ENCODE measurements at regions not wholly inside any gene's neighbourhood (a gene's known extent, or its start where the extent isn't known, plus 50 kb on each side); places are given as distances from the start of the nearest gene placed in this dataset.

DNA sequence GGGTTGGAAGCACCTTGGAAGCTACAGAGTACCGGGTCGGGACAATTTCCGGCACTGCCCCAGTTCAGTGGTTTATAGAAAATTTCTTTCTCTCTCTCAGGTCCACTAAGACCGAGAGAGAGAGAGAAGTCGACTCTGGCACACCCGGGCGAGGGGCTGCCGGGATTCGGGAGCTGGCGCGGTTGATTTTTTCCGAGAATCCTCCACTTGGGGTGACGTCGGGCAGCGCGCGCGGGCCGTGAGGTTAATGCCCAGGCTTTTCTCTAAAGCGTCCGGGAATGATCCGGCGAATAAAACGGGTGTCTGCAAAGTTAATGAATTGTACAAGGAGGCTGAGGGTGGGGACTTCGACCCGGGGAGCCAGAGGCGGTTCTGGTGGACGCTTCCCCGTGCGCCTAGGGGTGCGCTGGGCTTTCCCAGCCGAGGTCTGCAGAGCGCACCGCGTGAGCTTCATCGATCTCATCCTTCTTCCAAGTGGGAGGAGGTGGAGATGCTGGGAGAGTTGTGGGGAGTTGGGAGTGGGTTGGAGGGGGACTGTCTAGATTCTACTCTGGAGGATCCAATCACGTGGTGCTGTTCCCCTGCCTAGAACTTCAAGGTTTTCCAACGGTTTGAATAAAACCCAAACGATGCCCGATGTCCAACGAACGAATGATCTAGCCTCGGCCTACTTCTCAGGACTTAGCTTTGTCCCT, 51.9 kb upstream of the TBX3 start:
- Histone ChIP-seq H3K4me1 (ENCODE audit: control insufficient read depth in 1 of 2, low read depth in 2 of 2) (no peaks in the 10 kb centered on the region), H3K27me3 (replicated peaks; ENCODE audit: insufficient read depth) (no peaks in the 10 kb centered on the region), H3K27ac (no peak overlapping the region), H3K4me3 (no peak overlapping the region), H3K9me3 (no peaks in the 10 kb centered on the region), H3K36me3 (no peaks in the 10 kb centered on the region)
- ATAC-seq (ENCODE audit: insufficient number of reproducible peaks, low FRiP score, low read depth) (no peak), DNase-seq (ENCODE audit: low spot score) (no peak)
- TF ChIP-seq, protein P1, sequence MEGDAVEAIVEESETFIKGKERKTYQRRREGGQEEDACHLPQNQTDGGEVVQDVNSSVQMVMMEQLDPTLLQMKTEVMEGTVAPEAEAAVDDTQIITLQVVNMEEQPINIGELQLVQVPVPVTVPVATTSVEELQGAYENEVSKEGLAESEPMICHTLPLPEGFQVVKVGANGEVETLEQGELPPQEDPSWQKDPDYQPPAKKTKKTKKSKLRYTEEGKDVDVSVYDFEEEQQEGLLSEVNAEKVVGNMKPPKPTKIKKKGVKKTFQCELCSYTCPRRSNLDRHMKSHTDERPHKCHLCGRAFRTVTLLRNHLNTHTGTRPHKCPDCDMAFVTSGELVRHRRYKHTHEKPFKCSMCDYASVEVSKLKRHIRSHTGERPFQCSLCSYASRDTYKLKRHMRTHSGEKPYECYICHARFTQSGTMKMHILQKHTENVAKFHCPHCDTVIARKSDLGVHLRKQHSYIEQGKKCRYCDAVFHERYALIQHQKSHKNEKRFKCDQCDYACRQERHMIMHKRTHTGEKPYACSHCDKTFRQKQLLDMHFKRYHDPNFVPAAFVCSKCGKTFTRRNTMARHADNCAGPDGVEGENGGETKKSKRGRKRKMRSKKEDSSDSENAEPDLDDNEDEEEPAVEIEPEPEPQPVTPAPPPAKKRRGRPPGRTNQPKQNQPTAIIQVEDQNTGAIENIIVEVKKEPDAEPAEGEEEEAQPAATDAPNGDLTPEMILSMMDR (IDR thresholded peaks at IDR 0.05), result no peak

DNA sequence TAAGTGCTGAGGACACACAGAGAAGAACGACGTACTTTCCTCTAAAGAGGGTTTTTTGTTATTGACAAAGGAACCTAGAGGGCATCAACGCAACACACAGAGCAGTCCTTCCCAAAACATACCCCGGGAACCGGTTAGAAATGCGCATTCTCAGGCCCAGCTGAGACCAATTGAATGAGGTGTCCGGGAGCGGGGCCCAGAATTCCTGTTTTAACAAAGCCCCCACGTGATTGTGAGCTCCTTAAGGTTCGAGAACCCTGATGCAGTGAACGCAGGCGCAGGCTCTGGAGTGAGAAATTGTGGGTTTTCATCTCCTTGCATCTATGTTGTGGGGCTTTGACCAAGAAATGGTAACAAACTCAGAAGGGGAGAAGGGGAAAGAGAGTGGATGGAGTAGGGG, 51.0 kb upstream of the TBX3 start:
- TF ChIP-seq, protein P1 (IDR thresholded peaks at IDR 0.05), result no peak
- no peak for ATAC-seq (ENCODE audit: insufficient number of reproducible peaks, low FRiP score, low read depth)
- H3K4me3 ChIP-seq, result no peak overlapping the region
- H3K36me3 ChIP-seq, result no peaks in the 10 kb centered on the region
- no peaks in the 10 kb centered on the region for H3K27me3 ChIP-seq (replicated peaks; ENCODE audit: insufficient read depth)
- H3K9me3 ChIP-seq, result no peaks in the 10 kb centered on the region
- H3K4me1 ChIP-seq (ENCODE audit: control insufficient read depth in 1 of 2, low read depth in 2 of 2), result no peaks in the 10 kb centered on the region
- H3K27ac ChIP-seq, result no peak overlapping the region
- DNase-seq (ENCODE audit: low spot score), result no peak

DNA sequence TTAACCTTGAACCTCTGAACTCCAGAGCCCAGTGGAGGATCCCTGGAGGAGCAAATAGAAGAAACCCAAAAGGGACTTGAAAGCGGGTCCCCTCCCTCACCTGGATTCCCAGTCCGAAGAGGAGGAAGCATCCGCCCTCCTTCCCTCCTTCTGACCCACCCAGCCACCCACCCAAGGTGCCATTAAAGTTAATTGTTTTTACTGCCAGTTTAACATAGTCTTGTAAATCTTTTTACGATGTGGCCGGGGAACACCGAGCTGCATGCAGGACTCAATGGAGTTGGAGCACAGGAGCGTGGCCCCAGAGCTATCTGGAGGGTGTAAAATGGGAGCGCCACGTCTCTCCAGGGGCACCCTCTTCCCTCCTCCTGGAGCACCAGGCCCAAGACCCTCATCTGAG, 49.9 kb upstream of the TBX3 start:
- Histone ChIP-seq H3K27ac (no peak overlapping the region), H3K36me3 (no peaks in the 10 kb centered on the region), H3K4me3 (no peak overlapping the region), H3K27me3 (replicated peaks; ENCODE audit: insufficient read depth) (no peaks in the 10 kb centered on the region), H3K4me1 (ENCODE audit: control insufficient read depth in 1 of 2, low read depth in 2 of 2) (no peaks in the 10 kb centered on the region), H3K9me3 (no peaks in the 10 kb centered on the region)
- TF ChIP-seq, protein P1 (IDR thresholded peaks at IDR 0.05), result no peak
- no peak for DNase-seq (ENCODE audit: low spot score)
- ATAC-seq (ENCODE audit: insufficient number of reproducible peaks, low FRiP score, low read depth), result no peak

Data from thoracic aorta (tissue), 2 donors.